HG03558 (cell line): ENCODE measurements at regions not wholly inside any gene's neighbourhood (a gene's known extent, or its start where the extent isn't known, plus 50 kb on each side); places are given as distances from the start of the nearest gene placed in this dataset.

Source experiments
- ATAC-seq: cut with Tn5 transposase; IDR thresholded peaks from one replicate; pipeline ENCODE4 v1.9.1; 2021; ENCODE audit warnings: moderate number of reproducible peaks; ENCODE audit not compliant: unreplicated experiment; ENCODE audit errors: extremely low read depth

DNA sequence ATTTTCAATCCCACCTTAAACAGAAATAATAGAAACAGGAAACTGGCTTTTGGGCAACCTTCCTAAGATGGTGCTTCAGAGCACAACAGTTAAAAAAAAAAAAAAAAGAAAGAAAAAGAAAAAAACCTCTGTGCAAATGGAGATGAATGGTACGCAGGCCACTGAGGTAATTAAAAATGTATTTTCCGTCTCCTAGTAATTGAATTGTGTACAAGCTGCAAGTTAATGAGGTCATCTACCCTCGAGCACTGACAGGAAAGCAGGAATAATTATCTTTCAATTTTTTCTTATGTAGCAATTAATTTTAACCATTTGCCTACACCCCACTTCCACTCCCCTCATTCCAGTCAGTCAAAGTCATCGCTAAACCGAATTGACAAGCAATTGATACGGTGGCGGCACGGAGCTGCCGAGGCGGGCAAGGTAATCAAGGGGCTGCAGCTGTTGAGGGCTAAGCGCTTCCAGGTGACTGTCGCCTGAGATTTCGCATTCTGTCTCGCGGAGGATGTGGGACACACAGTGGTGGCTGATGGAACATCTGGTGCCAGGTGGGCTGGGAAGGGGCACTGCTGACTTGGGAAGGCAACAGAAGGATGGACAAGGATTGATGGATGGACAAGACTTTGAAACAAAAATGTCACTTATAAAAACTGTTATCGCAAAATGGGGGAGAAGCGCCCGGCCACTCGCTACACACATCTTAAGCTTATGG is 109.4 kb downstream of the RCN1 start:
- no peak for ATAC-seq

DNA sequence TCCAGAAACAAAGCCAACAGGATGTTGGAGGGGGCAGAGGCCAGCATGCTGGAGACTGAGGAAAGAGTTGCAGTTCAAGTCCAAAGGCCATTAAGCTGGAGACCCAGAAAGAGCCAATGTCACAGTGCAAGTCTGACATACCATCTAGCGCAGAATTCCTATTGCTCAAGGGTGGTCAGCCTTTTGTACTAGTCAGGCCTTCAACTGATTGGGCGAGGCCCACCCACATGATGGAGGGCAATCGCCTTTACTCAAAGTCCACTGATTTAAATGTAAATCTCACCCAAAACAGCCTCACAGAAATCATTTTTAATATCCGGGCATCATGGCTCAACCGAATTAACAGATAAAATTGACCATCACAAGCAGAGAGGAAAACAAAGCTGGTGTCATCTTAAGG is 113.9 kb downstream of the RCN1 start:
- no peak for ATAC-seq

- ATAC-seq, result no peak
Observed at GRCh38 chr11:32210556-32210955, 119.7 kb downstream of the RCN1 start.

DNA sequence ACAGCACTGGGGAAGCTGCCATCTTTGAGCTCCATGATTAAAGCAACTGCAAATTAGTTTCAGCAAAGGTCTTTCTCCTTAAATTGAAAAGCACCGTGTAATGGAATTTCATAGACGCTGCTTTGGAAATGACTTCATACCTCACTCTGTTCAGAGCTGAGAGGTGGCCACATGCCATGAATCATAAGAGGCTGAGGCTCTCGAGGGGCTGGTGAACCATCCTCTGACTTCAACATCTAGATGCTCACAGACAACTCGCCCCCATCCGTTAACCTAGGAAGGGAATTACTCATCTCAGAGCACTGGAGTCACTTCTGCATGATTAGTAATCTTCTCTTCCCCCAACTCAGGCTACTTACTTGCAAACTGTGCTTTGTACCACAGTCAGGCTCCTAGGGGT is 122.3 kb downstream of the RCN1 start:
- ATAC-seq, result no peak

DNA sequence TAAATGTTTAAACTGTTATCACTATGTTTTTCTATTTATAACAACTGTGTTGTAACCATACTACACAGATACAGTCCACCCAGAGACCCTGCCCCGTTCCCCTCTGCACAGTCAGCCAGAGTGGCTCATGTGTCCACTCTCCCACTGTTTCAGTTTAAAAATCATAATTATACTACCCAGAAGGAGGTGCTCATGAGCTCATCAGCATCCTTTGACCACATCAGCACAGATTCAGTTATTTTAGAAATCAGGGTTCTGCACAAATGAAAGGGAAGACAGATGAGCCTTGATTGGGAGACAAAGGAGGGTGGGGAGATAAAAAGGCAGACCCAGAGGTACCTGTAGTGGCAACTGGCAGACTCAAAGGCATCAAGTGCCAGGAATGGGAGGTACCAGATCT is 124.3 kb downstream of the RCN1 start:
- ATAC-seq, result no peak

GRCh38 chr11:32216749-32217148 is 125.9 kb downstream of the RCN1 start:
- no peak for ATAC-seq

DNA sequence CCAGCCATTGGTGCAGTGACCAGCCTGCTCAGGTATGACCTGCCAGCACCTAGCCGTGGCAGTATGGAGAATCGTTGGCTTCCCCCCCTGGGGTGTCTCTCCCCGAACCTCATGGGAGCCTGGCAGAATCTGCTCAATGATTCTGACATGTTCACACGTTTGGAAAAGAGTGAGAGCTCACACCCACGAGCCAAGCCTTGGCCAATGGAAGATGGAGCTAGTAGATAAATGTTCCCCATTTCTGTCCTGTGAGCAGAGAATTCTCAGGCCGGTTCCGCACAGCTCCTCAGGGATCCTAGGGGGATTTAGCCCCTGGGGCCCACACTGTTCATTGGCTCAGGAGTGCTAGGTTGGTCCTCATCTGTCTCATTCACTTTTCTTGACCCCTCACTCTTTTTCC is 128.4 kb downstream of the RCN1 start:
- no peak for ATAC-seq

- ATAC-seq, result no peak
Observed at GRCh38 chr11:32221476-32222032, 130.7 kb downstream of the RCN1 start.

DNA sequence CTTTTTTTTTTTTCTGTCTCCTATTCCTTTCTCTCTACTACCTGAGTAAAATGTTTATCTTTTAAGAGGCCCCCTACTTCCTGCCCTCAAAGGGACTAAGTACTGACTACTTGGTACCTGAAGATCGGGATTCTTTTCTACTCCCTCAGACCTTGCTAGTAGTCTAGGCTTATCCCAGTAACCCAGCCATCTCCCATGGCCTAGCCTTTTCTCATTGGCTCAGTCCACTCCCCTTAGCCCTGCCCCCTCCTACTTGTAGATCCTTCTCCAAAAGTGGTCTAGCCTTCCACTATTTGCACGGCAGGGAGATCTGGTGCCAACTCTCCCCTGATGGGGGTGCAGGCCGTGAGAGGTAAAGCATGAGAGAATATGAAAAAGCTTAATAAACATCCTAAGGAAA is 133.7 kb downstream of the RCN1 start:
- ATAC-seq, result no peak

- no peak for ATAC-seq
Observed at GRCh38 chr11:32225571-32226285, 134.9 kb downstream of the RCN1 start.

GRCh38 chr11:32226480-32226879 is 135.6 kb downstream of the RCN1 start:
- ATAC-seq, result no peak

GRCh38 chr11:32229576-32230240 is 138.8 kb downstream of the RCN1 start:
- ATAC-seq, result no peak

GRCh38 chr11:32231909-32232493 is 141.1 kb downstream of the RCN1 start:
- peak; percentile 68 for ATAC-seq

DNA sequence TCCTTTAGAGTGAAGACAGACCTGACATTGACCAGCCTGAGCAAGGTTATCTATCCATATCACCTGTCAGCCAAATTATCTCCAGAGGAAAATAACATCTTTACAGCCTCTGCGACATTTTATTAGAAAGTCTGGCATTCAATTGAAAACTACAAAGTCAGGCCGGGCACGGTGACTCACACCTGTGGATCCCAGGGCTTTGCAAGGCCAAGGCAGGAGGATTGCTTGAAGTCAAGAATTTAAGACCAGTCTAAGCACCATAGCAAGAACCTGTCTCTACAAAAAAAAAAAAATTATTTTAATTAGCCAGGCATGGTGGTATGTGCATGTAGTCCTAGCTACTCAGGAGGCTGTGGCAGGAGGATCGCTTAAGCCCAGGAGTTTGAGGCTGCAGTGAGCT is 141.6 kb downstream of the RCN1 start:
- ATAC-seq, result no peak

DNA sequence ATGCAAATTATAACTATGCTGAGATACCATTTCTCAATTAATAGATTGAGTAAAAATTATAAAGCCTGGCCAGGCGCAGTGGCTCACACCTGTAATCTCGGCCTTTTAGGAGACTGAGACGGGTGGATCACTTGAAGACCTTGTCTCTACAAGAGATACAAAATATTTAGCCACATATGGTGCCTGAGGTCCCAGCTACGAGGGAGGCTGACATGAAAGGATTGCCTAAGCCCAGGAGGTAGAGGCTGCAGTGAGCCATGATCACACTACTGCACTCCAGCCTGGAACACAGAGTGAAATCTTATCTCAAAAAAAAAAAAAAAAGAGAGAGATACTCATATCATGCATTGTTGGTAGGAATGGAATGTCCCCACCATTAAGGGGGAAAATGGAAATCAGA is 142.4 kb downstream of the RCN1 start:
- ATAC-seq, result no peak

GRCh38 chr11:32233928-32234327 is 143.1 kb downstream of the RCN1 start:
- ATAC-seq, result no peak

DNA sequence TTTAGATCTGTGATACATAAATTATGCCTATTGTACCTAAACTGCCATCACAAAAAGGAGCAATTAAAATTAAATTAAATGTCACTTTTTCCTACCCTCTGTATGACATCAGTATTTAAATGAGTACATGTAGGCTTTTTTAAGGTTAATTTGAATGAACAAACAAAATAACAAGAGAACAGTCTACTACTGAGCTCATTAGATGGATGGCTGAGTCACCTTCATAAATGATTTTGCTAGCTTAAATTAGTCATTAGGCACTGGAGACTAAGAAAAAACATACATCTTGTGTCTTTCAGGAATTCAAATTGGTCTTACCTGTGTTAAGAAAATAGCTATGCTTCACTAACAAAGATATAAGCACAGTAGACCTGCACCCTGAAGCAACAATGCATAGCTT is 153.6 kb downstream of the RCN1 start:
- no peak for ATAC-seq

- no peak for ATAC-seq
Observed at GRCh38 chr11:32253706-32254105, 162.8 kb downstream of the RCN1 start.

DNA sequence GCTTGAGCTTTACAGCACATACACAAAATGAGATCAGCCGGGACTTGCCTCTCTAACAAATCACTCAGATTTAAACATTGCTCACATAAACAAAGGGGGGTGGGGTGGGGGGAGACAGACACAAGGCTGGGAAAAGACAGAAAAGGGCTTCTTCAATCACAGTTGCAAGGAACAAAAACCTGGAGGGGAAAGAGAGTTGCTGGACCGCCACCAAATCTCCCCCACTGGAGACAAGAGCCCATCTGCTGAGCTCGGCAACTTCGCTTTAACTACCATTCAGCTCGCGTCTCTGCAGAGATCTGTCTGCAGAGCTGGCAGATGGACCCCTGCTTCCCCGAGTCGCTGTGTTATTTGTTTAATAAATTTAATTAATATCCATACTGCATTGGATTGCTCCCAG is 165.0 kb downstream of the RCN1 start:
- ATAC-seq, result no peak

- no peak for ATAC-seq
Observed at GRCh38 chr11:32256466-32256865, 165.6 kb downstream of the RCN1 start.

DNA sequence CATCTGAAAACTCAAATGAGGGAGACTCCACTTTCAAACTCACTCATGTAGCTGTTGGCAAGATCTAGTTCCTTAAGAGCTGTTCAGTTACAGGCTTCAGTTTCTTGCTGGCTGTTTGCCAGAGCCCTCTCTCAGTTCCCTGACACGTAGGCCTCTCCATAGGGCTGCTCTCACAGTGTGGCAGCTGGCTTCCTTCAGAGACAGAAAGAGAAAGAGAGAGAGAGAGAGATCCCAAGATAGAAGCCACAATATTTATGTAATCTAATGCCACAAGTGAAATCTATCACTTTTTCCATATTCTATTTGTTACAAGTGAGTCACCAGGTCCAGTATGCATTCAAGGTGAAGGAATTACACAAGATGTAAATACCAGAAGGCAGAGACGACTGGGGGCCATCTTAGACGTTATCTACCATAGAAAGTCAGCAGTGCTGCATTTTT is 168.8 kb downstream of the RCN1 start:
- peak; percentile 96 for ATAC-seq
